CMK (cell line): ENCODE measurements at regions not wholly inside any gene's neighbourhood (a gene's known extent, or its start where the extent isn't known, plus 50 kb on each side); places are given as distances from the start of the nearest gene placed in this dataset.

Source experiments
- DNase-seq: peaks from one replicate; pipeline ENCODE4 v3.0.0-alpha.2; 2010; ENCODE audit warnings: low read depth

GRCh38 chr2:103512442-103512841 is 750.6 kb downstream of the TMEM182 start:
- DNase-seq: no peak

GRCh38 chr2:103520547-103520946 is 758.7 kb downstream of the TMEM182 start:
- no peak for DNase-seq

GRCh38 chr2:103525756-103526155 is 763.9 kb downstream of the TMEM182 start:
- no peak for DNase-seq

GRCh38 chr2:103526757-103527156 is 764.9 kb downstream of the TMEM182 start:
- DNase-seq: no peak

- no peak for DNase-seq
Observed at GRCh38 chr2:103527278-103527677, 765.4 kb downstream of the TMEM182 start.

GRCh38 chr2:103529798-103530502 is 768.1 kb downstream of the TMEM182 start:
- no peak for DNase-seq

GRCh38 chr2:103552775-103553174 is 790.9 kb downstream of the TMEM182 start:
- DNase-seq: no peak

- DNase-seq: no peak
Observed at GRCh38 chr2:103594823-103595222, 833.0 kb downstream of the TMEM182 start.

GRCh38 chr2:103605071-103605780 is 843.4 kb downstream of the TMEM182 start:
- no peak for DNase-seq

- no peak for DNase-seq
Observed at GRCh38 chr2:103615611-103616105, 853.8 kb downstream of the TMEM182 start.

GRCh38 chr2:103616891-103617290 is 855.1 kb downstream of the TMEM182 start:
- DNase-seq: no peak

- no peak for DNase-seq
Observed at GRCh38 chr2:103618112-103618511, 856.3 kb downstream of the TMEM182 start.

- no peak for DNase-seq
Observed at GRCh38 chr2:103627301-103627700, 865.5 kb downstream of the TMEM182 start.

- DNase-seq: no peak
Observed at GRCh38 chr2:103638978-103639377, 877.1 kb downstream of the TMEM182 start.

- DNase-seq: no peak
Observed at GRCh38 chr2:103656558-103656957, 894.7 kb downstream of the TMEM182 start.

GRCh38 chr2:103660519-103660918 is 898.7 kb downstream of the TMEM182 start:
- DNase-seq: no peak

GRCh38 chr2:103660947-103661346 is 899.1 kb downstream of the TMEM182 start:
- no peak for DNase-seq

- DNase-seq: no peak
Observed at GRCh38 chr2:103664690-103665089, 902.9 kb downstream of the TMEM182 start.

- no peak for DNase-seq
Observed at GRCh38 chr2:103667335-103667884, 905.6 kb downstream of the TMEM182 start.

- DNase-seq: no peak
Observed at GRCh38 chr2:103669531-103669930, 907.7 kb downstream of the TMEM182 start.
